ENCODE measurements at regions not wholly inside any gene's neighbourhood (a gene's known extent, or its start where the extent isn't known, plus 50 kb on each side); places are given as distances from the start of the nearest gene placed in this dataset.
"Not testable (repeated sequence)": the region's sequence is repeated elsewhere in the genome, so short reads cannot be mapped to it uniquely, and the experiment has no call there.

GRCh38 chr20:30506100-30506499, 751.4 kb upstream of the DEFB115 start:
- 51 to 54% methylated on average over 11 to 16 of the region's 18 CpGs for WGBS, 2 experiments
- H3K36me3 ChIP-seq (ENCODE audit: control insufficient read depth, insufficient read depth, low read length) = no peaks in the 10 kb centered on the region
- H3K4me1 ChIP-seq (ENCODE audit: control insufficient read depth, insufficient read depth, low read length) = no peaks in the 10 kb centered on the region
- no peak overlapping the region for H3K4me3 ChIP-seq (ENCODE audit: insufficient read depth, low read depth, low read length)
- H3K27me3 ChIP-seq (ENCODE audit: control insufficient read depth, insufficient read depth, low read length, poor library complexity, severe bottlenecking) = no peaks in the 10 kb centered on the region
- no peaks in the 10 kb centered on the region for H3K9me3 ChIP-seq (ENCODE audit: control insufficient read depth, low read length)
- H3K27ac ChIP-seq (ENCODE audit: insufficient read depth, low read depth, low read length, poor library complexity, severe bottlenecking) = no peak overlapping the region

GRCh38 chr20:30508382-30508781, 749.1 kb upstream of the DEFB115 start:
- H3K4me3 ChIP-seq (ENCODE audit: insufficient read depth, low read depth, low read length); H3K9me3 ChIP-seq (ENCODE audit: control insufficient read depth, low read length); H3K36me3 ChIP-seq (ENCODE audit: control insufficient read depth, insufficient read depth, low read length); H3K27ac ChIP-seq (ENCODE audit: insufficient read depth, low read depth, low read length, poor library complexity, severe bottlenecking); H3K4me1 ChIP-seq (ENCODE audit: control insufficient read depth, insufficient read depth, low read length); H3K27me3 ChIP-seq (ENCODE audit: control insufficient read depth, insufficient read depth, low read length, poor library complexity, severe bottlenecking): not testable (repeated sequence)
- 94 to 95% methylated on average over 21 of the region's 21 CpGs for WGBS, 2 experiments

- Histone ChIP-seq H3K4me1 (ENCODE audit: control insufficient read depth, insufficient read depth, low read length) (no peaks in the 10 kb centered on the region), H3K9me3 (ENCODE audit: control insufficient read depth, low read length) (no peaks in the 10 kb centered on the region), H3K27ac (ENCODE audit: insufficient read depth, low read depth, low read length, poor library complexity, severe bottlenecking) (no peak overlapping the region), H3K4me3 (ENCODE audit: insufficient read depth, low read depth, low read length) (no peak overlapping the region), H3K27me3 (ENCODE audit: control insufficient read depth, insufficient read depth, low read length, poor library complexity, severe bottlenecking) (no peaks in the 10 kb centered on the region), H3K36me3 (ENCODE audit: control insufficient read depth, insufficient read depth, low read length) (no peaks in the 10 kb centered on the region)
- 84 to 85% methylated on average over 39 of the region's 39 CpGs for WGBS, 2 experiments
Observed at GRCh38 chr20:30511322-30512030, 746.0 kb upstream of the DEFB115 start.

- Histone ChIP-seq H3K36me3 (ENCODE audit: control insufficient read depth, insufficient read depth, low read length) (no peaks in the 10 kb centered on the region), H3K4me3 (ENCODE audit: insufficient read depth, low read depth, low read length) (no peak overlapping the region), H3K4me1 (ENCODE audit: control insufficient read depth, insufficient read depth, low read length) (no peaks in the 10 kb centered on the region), H3K9me3 (ENCODE audit: control insufficient read depth, low read length) (no peaks in the 10 kb centered on the region), H3K27ac (ENCODE audit: insufficient read depth, low read depth, low read length, poor library complexity, severe bottlenecking) (no peak overlapping the region), H3K27me3 (ENCODE audit: control insufficient read depth, insufficient read depth, low read length, poor library complexity, severe bottlenecking) (no peaks in the 10 kb centered on the region)
- WGBS, 2 experiments = 88 to 92% methylated on average over 37 to 38 of the region's 38 CpGs
Observed at GRCh38 chr20:30513050-30513628, 744.3 kb upstream of the DEFB115 start.

- not testable (repeated sequence) for H3K4me1 ChIP-seq (ENCODE audit: control insufficient read depth, insufficient read depth, low read length); H3K27me3 ChIP-seq (ENCODE audit: control insufficient read depth, insufficient read depth, low read length, poor library complexity, severe bottlenecking); H3K27ac ChIP-seq (ENCODE audit: insufficient read depth, low read depth, low read length, poor library complexity, severe bottlenecking); H3K36me3 ChIP-seq (ENCODE audit: control insufficient read depth, insufficient read depth, low read length); H3K9me3 ChIP-seq (ENCODE audit: control insufficient read depth, low read length); H3K4me3 ChIP-seq (ENCODE audit: insufficient read depth, low read depth, low read length)
- 86 to 89% methylated on average over 13 of the region's 13 CpGs for WGBS, 2 experiments
Observed at GRCh38 chr20:30515915-30516314, 741.5 kb upstream of the DEFB115 start.

- not testable (repeated sequence) for H3K9me3 ChIP-seq (ENCODE audit: control insufficient read depth, low read length); H3K4me1 ChIP-seq (ENCODE audit: control insufficient read depth, insufficient read depth, low read length); H3K27ac ChIP-seq (ENCODE audit: insufficient read depth, low read depth, low read length, poor library complexity, severe bottlenecking); H3K4me3 ChIP-seq (ENCODE audit: insufficient read depth, low read depth, low read length); H3K36me3 ChIP-seq (ENCODE audit: control insufficient read depth, insufficient read depth, low read length); H3K27me3 ChIP-seq (ENCODE audit: control insufficient read depth, insufficient read depth, low read length, poor library complexity, severe bottlenecking)
- 94 to 96% methylated on average over 10 of the region's 10 CpGs for WGBS, 2 experiments
Observed at GRCh38 chr20:30518906-30519305, 738.6 kb upstream of the DEFB115 start.

GRCh38 chr20:30521686-30522415, 735.6 kb upstream of the DEFB115 start:
- H3K27me3 ChIP-seq (ENCODE audit: control insufficient read depth, insufficient read depth, low read length, poor library complexity, severe bottlenecking); H3K36me3 ChIP-seq (ENCODE audit: control insufficient read depth, insufficient read depth, low read length); H3K27ac ChIP-seq (ENCODE audit: insufficient read depth, low read depth, low read length, poor library complexity, severe bottlenecking); H3K9me3 ChIP-seq (ENCODE audit: control insufficient read depth, low read length); H3K4me1 ChIP-seq (ENCODE audit: control insufficient read depth, insufficient read depth, low read length); H3K4me3 ChIP-seq (ENCODE audit: insufficient read depth, low read depth, low read length): not testable (repeated sequence)
- WGBS, 2 experiments = 92% methylated on average over 15 of the region's 15 CpGs

- H3K36me3 ChIP-seq (ENCODE audit: control insufficient read depth, insufficient read depth, low read length); H3K27me3 ChIP-seq (ENCODE audit: control insufficient read depth, insufficient read depth, low read length, poor library complexity, severe bottlenecking); H3K4me3 ChIP-seq (ENCODE audit: insufficient read depth, low read depth, low read length); H3K27ac ChIP-seq (ENCODE audit: insufficient read depth, low read depth, low read length, poor library complexity, severe bottlenecking); H3K9me3 ChIP-seq (ENCODE audit: control insufficient read depth, low read length); H3K4me1 ChIP-seq (ENCODE audit: control insufficient read depth, insufficient read depth, low read length): not testable (repeated sequence)
- 90 to 94% methylated on average over 3 to 4 of the region's 4 CpGs for WGBS, 2 experiments
Observed at GRCh38 chr20:30524155-30524554, 733.3 kb upstream of the DEFB115 start.

- H3K36me3 ChIP-seq (ENCODE audit: control insufficient read depth, insufficient read depth, low read length); H3K4me1 ChIP-seq (ENCODE audit: control insufficient read depth, insufficient read depth, low read length); H3K9me3 ChIP-seq (ENCODE audit: control insufficient read depth, low read length); H3K4me3 ChIP-seq (ENCODE audit: insufficient read depth, low read depth, low read length); H3K27ac ChIP-seq (ENCODE audit: insufficient read depth, low read depth, low read length, poor library complexity, severe bottlenecking); H3K27me3 ChIP-seq (ENCODE audit: control insufficient read depth, insufficient read depth, low read length, poor library complexity, severe bottlenecking): not testable (repeated sequence)
- 85 to 90% methylated on average over 1 of the region's 2 CpGs for WGBS, 2 experiments
Observed at GRCh38 chr20:30524761-30525160, 732.7 kb upstream of the DEFB115 start.

- H3K27ac ChIP-seq (ENCODE audit: insufficient read depth, low read depth, low read length, poor library complexity, severe bottlenecking); H3K36me3 ChIP-seq (ENCODE audit: control insufficient read depth, insufficient read depth, low read length); H3K9me3 ChIP-seq (ENCODE audit: control insufficient read depth, low read length); H3K4me1 ChIP-seq (ENCODE audit: control insufficient read depth, insufficient read depth, low read length); H3K4me3 ChIP-seq (ENCODE audit: insufficient read depth, low read depth, low read length); H3K27me3 ChIP-seq (ENCODE audit: control insufficient read depth, insufficient read depth, low read length, poor library complexity, severe bottlenecking): not testable (repeated sequence)
Observed at GRCh38 chr20:30533653-30534052, 723.8 kb upstream of the DEFB115 start.

Data from ectodermal cell (in vitro differentiated cells).